Omental fat pad (tissue), 3 donors: ENCODE measurements at regions not wholly inside any gene's neighbourhood (a gene's known extent, or its start where the extent isn't known, plus 50 kb on each side); places are given as distances from the start of the nearest gene placed in this dataset.
"Not testable (repeated sequence)": the region's sequence is repeated elsewhere in the genome, so short reads cannot be mapped to it uniquely, and the experiment has no call there.

Experiments used
- ATAC-seq: fragments of 150-250 bp; one replicate; pipeline ENCODE4 v1.9.1; 2016; ENCODE audit warnings: mild to moderate bottlenecking, moderate library complexity; ENCODE audit not compliant: low FRiP score
- DNase-seq: peaks from one replicate; pipeline ENCODE4 v3.0.0-alpha.2; 2019; ENCODE audit warnings: low spot score
- TF ChIP-seq, protein P1 (sequence below), 3 donors: fragments of 450-650 bp; IDR thresholded peaks; one replicate each; pipeline ENCODE4 v1.5.1; 2016 to 2017; ENCODE audit warnings: antibody characterized with exemption in 3 of 3, mild to moderate bottlenecking in 3 of 3, moderate library complexity in 2 of 3

DNA sequence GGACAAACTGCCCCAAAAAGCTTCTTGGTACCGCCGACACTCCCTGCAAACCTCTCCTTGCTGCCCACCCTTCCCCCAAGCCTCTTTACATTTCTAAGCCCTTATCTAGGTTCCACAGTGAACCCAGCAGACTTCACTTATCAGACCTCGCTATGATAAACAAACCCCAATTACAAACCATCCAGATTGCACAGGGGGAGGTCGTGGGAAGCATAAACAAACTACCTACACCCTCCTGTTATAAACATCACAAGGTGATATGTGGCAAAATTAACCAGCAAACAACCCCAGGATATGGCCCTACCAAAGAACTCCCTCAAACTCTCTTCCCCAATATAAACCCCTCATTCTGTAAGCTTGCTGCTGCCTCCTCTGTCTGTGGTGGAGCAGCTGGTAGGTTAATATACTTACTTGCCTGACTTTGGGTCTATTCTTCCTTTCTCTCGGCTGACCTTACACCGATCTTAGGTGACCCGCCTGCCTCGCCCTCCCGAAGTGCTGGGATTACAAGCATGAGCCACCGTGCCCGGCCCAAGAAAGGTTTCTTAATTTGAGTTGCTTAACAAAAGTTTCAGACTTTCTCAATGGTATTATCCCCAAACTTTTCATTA, 66.0 kb upstream of the TENM4 start:
- ATAC-seq (no peak), DNase-seq (no peak)
- TF ChIP-seq, protein P1, sequence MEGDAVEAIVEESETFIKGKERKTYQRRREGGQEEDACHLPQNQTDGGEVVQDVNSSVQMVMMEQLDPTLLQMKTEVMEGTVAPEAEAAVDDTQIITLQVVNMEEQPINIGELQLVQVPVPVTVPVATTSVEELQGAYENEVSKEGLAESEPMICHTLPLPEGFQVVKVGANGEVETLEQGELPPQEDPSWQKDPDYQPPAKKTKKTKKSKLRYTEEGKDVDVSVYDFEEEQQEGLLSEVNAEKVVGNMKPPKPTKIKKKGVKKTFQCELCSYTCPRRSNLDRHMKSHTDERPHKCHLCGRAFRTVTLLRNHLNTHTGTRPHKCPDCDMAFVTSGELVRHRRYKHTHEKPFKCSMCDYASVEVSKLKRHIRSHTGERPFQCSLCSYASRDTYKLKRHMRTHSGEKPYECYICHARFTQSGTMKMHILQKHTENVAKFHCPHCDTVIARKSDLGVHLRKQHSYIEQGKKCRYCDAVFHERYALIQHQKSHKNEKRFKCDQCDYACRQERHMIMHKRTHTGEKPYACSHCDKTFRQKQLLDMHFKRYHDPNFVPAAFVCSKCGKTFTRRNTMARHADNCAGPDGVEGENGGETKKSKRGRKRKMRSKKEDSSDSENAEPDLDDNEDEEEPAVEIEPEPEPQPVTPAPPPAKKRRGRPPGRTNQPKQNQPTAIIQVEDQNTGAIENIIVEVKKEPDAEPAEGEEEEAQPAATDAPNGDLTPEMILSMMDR (IDR thresholded peaks at IDR 0.05), result no peak

DNA sequence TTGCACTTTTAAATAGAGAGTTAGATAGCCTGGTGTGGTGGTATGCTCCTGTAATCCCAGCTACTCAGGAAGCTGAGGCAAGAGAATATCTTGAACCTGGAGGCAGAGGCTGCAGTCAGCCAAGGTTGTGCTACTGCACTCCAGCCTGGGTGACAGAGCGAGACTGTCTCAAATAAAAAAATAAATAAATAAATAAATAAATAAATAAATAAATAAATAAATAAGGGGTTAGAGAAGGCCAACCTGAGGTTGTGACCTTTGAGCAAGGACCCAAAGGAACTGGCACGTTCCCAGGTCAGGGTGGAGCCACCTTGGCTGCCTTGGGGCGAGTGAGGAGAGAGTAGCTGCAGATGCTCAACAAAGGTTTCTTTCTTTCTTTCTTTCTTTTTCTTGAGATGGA, 65.3 kb upstream of the TENM4 start:
- ATAC-seq (no peak), DNase-seq (no peak)
- TF ChIP-seq, protein P1 (IDR thresholded peaks at IDR 0.05), result no peak

DNA sequence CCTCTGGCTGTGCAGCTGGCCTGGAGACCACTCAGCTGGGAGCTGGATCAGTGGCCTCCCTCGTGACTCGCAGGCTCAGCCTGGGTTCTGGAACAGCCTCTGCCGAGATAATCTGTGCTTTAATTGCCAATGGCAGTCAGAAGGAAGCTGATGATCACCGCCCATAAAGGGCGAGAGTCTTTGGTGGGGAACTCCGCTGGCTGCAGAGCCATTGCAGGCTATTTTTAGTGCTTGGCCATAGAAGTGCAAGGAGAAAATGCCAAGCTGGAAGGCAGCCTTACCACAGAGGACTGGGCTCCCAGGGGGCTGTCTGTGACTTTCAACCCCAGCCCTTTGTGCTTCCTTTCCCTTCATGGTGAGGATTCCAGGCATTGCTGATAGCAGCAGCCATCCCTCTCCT, 62.2 kb upstream of the TENM4 start:
- DNase-seq, result no peak
- TF ChIP-seq, protein P1 (IDR thresholded peaks at IDR 0.05), result no peak
- no peak for ATAC-seq

DNA sequence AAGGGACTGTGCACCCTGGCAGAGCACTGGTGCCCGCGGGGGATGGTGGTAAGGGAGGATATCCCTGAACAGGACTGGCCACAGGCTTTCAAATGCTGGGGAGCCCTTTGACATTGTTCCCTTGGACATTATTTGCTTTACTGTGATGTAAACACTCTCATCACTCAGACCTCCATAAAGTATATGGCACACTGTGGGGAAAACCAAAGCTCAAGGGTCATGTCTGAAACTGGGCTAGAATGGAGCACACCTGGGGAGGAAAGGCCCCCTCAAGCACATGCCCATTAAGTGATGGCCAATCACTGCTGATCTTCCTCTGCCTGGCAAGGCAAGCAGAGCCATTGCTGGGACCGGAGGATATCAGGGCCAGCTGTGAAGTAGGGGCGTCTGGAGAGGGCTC, 60.9 kb upstream of the TENM4 start:
- TF ChIP-seq, protein P1 (IDR thresholded peaks at IDR 0.05), result no peak
- DNase-seq (no peak), ATAC-seq (no peak)

DNA sequence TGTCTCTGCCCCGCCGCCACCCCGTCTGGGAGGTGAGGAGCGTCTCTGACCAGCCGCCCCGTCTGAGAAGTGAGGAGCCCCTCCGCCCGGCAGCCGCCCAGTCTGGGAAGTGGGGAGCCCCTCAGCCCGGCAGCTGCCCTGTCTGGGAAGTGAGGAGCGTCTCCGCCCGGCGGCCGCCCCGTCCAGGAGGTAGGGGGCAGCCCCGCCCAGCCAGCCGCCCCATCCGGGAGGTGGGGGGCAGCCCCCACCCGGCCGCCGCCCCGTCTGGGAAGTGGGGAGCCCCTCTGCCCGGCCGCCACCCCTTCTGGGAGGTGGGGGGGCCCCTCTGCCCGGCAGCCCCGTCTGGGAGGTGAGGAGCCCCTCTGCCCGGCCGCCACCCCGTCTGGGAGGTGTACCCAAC, 59.1 kb upstream of the TENM4 start:
- not testable (repeated sequence) for ATAC-seq, DNase-seq

DNA sequence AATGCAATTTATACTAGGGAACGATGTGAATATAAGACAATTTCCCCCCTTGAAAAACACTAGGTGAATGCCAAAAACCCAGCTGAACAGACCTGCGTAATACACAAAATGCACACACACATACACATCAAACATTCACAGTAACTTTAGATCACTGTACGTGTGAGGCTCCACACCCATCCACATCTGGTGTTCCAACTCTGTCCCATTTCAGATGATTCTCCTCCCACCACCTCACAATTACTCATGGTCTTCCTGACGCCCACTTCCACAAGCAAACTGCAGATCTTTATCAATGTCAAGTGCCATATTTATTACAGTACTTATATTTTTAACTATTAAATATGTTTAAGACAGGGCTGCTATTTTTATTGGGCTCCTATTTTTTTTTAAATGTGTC, 57.8 kb upstream of the TENM4 start:
- no peak for ATAC-seq
- DNase-seq, result no peak
- TF ChIP-seq, protein P1 (IDR thresholded peaks at IDR 0.05), result no peak

DNA sequence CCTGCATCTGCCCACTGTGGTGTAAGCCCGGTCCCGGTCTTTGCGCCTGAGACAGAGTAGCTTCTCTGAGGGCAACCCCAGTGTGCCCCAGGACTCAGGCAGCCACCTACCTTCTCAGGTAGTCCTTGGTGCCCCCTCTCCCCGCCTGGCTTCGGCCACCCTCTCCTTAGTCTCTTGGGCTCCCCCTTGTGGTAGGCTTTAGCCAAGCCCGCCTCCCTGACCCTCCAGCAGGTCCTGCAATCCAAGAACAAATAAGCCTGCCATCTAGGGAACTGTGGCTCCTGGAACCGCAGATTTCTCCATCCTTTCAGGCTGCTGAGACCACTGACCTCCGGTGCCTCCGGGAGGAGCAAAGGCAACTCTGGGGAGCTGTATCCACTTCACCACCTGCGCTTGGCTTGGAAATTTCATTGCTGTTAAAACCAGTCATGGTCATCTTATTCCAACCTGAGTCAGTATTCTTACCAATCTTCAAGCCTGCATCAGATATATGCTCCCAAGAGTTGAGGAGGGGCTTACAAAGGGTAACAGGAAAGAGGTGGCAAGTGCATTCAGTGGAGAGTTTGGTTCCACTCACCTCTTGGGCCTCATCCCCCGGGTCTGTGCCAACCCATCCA, 52.8 kb upstream of the TENM4 start:
- TF ChIP-seq, protein P1 (IDR thresholded peaks at IDR 0.05), result peak in 1 of 3 donors; percentile 17
- DNase-seq (peak; percentile 37), ATAC-seq (peak; percentile 48)
